Common myeloid progenitor, CD34-positive (primary cell): ENCODE measurements at regions not wholly inside any gene's neighbourhood (a gene's known extent, or its start where the extent isn't known, plus 50 kb on each side); places are given as distances from the start of the nearest gene placed in this dataset.

Experiments used
- CTCF ChIA-PET: fragments of 350-600 bp; sonication (Branson Sonifier 250); formaldehyde crosslinking; loops from one replicate; lab custom pipeline; 2021; ENCODE audit warnings: antibody characterized with exemption; lab: Charles Lee
- POLR2A ChIA-PET: fragments of 350-600 bp; sonication (Branson Sonifier 250); formaldehyde crosslinking; loops from one replicate; lab custom pipeline; 2021; ENCODE audit warnings: antibody characterized with exemption; lab: Charles Lee
- DNase-seq, 3 donors: peaks; one replicate each; pipeline versions ENCODE4 v3.0.0 to v3.0.0-alpha.2; 2013
- H3K27ac ChIP-seq, 2 experiments: 1 replicate in 1 of 2; 2 replicates in 1 of 2; pipeline ENCODE4 v1.7.0; 2013; ENCODE audit warnings: inconsistent platforms in 2 of 2, low read length in 2 of 2, mild to moderate bottlenecking in 2 of 2, low read depth in 1 of 2, moderate library complexity in 1 of 2; ENCODE audit not compliant: severe bottlenecking in 2 of 2, insufficient read depth in 1 of 2, poor library complexity in 1 of 2
- H3K27me3 ChIP-seq, 5 experiments: replicated peaks in 2 of 5; 1 replicate in 3 of 5; 2 replicates in 2 of 5; pipeline versions ENCODE4 v1.6.1 to v1.7.0; 2013; ENCODE audit warnings: low read length in 4 of 5, mild to moderate bottlenecking in 2 of 5, moderate library complexity in 2 of 5, inconsistent platforms in 1 of 5; ENCODE audit not compliant: insufficient read depth in 5 of 5, control insufficient read depth in 4 of 5
- H3K36me3 ChIP-seq, 4 experiments: 1 replicate in 2 of 4; 2 replicates in 2 of 4; pipeline versions ENCODE4 v1.6.1 to v1.7.0; 2013; ENCODE audit warnings: low read length in 3 of 4, control low read depth in 1 of 4, mild to moderate bottlenecking in 1 of 4; ENCODE audit not compliant: control insufficient read depth in 4 of 4, insufficient read depth in 4 of 4
- H3K4me1 ChIP-seq, 4 experiments: 1 replicate in 3 of 4; 2 replicates in 1 of 4; pipeline versions ENCODE4 v1.6.1 to v1.7.1; 2013; ENCODE audit warnings: low read length in 3 of 4, mild to moderate bottlenecking in 3 of 4, control low read depth in 1 of 4, inconsistent platforms in 1 of 4, moderate library complexity in 1 of 4; ENCODE audit not compliant: control insufficient read depth in 4 of 4, insufficient read depth in 4 of 4; ENCODE audit errors: control extremely low read depth in 1 of 4
- H3K4me3 ChIP-seq, 7 experiments: 1 replicate in 4 of 7; 2 replicates in 3 of 7; pipeline versions ENCODE4 v1.5.1 to v1.7.0; 2013; ENCODE audit warnings: mild to moderate bottlenecking in 7 of 7, low read length in 6 of 7, moderate library complexity in 6 of 7, inconsistent platforms in 2 of 7, low read depth in 2 of 7, control low read depth in 1 of 7; ENCODE audit not compliant: insufficient read depth in 4 of 7, control insufficient read depth in 1 of 7; ENCODE audit errors: extremely low read depth in 1 of 7
- H3K9me3 ChIP-seq, 5 experiments: 1 replicate in 4 of 5; 2 replicates in 1 of 5; pipeline versions ENCODE4 v1.6.1 to v1.7.1; 2013; ENCODE audit warnings: low read length in 4 of 5, mild to moderate bottlenecking in 2 of 5, inconsistent platforms in 1 of 5, low read depth in 1 of 5, moderate library complexity in 1 of 5; ENCODE audit not compliant: control insufficient read depth in 4 of 5, insufficient read depth in 2 of 5; ENCODE audit errors: control extremely low read depth in 1 of 5
- WGBS: methylation state at CpG from one replicate; pipeline ENCODE4 v1.1.5; 2013; ENCODE audit not compliant: insufficient coverage; 5-methylcytosine and 5-hydroxymethylcytosine counted together

DNA sequence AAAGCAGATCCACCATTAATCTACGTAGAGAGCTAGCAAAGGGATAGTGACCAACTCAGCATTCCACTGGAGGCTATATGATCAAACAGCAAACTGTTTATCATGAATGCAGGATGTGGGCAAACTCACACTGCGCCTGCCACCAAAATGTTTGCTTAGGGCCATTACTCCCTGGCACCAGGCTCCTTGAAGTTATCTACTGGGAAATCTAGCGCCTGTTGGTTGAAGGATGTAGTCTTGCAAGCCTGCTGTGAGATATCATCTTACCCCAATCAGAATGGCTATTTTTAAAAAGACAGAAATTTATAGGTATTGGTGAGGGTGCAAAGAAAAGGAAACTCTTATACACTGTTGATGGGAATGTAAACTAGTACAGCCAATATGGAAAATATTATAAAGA, 332.5 kb upstream of the RPS23 start:
- no peaks in the 10 kb centered on the region for H3K36me3 ChIP-seq
- H3K9me3 ChIP-seq: peaks cover 0 to 16% (median under 1%) of the 10 kb centered on the region in 5 experiments
- CTCF ChIA-PET: no interaction called here
- POLR2A ChIA-PET: no interaction called here
- no peaks in the 10 kb centered on the region for H3K27me3 ChIP-seq
- WGBS: 93% methylated on average over 2 of the region's 3 CpGs
- H3K27ac ChIP-seq: no peak overlapping the region
- no peak overlapping the region for H3K4me3 ChIP-seq
- no peaks in the 10 kb centered on the region for H3K4me1 ChIP-seq
- no peak for DNase-seq

DNA sequence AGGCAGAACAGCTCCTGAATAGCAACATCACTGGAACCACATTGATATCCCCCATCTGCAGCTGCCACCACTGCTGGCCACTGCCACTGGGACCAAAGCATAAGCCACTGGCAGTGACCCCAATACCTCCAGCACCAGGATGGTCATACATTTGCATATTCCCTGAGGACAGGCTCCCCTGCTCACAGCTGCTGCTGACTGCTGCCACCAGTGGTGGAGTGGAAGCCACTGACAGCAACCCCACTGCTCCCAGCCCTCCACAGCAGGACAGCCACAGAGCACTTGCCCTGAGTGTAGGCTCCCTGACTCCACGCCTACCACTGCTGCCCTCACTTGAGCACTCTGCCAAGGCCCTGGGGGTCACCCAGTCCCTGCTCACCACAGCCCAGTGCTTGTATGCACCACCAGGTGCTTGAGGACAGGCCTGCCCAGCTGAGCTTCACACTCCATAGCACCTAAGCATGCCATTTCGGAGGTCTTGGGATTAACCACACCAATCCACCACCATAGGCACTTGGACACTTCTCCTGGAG, 327.4 kb upstream of the RPS23 start:
- H3K36me3 ChIP-seq: no peaks in the 10 kb centered on the region
- H3K27me3 ChIP-seq: no peaks in the 10 kb centered on the region
- POLR2A ChIA-PET: no interaction called here
- peaks cover 0 to 8% (median 1%) of the 10 kb centered on the region in 4 experiments for H3K4me1 ChIP-seq
- H3K4me3 ChIP-seq: no peak overlapping the region
- H3K9me3 ChIP-seq: peaks cover 0 to 6% (median 0%) of the 10 kb centered on the region in 5 experiments
- WGBS: 100% methylated on average over 1 of the region's 2 CpGs
- DNase-seq: no peak
- CTCF ChIA-PET: no interaction called here
- H3K27ac ChIP-seq: no peak overlapping the region

DNA sequence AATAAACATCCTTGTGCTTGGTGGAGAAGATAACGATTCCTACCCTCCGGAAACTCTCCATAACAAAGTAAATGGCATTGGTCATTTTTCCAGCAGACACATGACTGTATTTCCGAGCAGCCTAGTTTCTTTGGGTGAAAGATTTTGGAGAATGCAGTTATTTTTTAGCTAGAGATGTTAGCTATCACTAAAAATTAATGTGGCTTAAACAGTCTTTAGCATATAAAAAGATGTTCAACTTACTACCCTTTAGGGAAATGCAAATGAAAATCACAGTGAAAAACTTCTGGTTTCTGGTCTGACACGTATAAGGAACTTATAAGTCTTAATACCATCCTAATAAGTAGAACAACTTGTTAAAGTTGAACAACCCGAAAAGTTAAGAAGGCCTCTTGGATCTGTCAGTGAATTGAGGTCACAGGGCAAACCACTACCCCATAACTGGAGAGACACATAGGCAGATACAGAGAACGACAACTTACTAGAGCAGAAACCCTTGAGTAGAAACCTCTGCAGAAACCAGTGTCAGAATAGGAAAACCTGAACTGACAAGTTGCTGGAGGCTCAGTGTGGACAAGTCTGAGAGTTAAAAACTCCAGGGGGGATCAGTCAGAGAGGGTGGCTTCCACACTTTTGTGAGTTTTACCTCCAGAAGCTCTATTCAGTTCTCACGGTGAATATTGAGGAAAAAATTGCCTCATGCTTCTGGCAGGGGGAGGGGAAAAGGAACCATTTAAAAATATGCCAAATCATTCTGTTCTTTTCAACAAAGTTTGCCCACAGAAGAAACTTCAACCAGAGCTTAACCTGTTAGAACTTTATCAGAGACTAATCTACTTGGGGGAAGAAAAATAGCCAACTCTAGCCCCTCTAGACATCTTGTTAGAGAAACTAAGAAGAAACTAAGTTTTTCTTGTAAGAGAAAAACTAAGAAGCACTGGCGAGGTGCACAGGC, 325.2 kb upstream of the RPS23 start:
- Histone ChIP-seq H3K4me1 (peaks cover 0 to 8% (median 1%) of the 10 kb centered on the region in 4 experiments), H3K4me3 (peak overlapping the region in 1 of 7 experiments; percentile 23), H3K27ac (no peak overlapping the region), H3K9me3 (peaks cover 0 to 5% (median 0%) of the 10 kb centered on the region in 5 experiments), H3K27me3 (no peaks in the 10 kb centered on the region), H3K36me3 (no peaks in the 10 kb centered on the region)
- ChIA-PET CTCF (interaction anchor here (1.2 to 1.7 kb wide), 2 partner anchors 10 to 18 kb away, joined by 4 to 5 read pairs; no protein-coding TSS in a partner anchor), POLR2A (no interaction called here)
- WGBS: 50% methylated on average over 2 of the region's 8 CpGs
- DNase-seq: peak in 2 of 3 donors; percentile 7 to 30

DNA sequence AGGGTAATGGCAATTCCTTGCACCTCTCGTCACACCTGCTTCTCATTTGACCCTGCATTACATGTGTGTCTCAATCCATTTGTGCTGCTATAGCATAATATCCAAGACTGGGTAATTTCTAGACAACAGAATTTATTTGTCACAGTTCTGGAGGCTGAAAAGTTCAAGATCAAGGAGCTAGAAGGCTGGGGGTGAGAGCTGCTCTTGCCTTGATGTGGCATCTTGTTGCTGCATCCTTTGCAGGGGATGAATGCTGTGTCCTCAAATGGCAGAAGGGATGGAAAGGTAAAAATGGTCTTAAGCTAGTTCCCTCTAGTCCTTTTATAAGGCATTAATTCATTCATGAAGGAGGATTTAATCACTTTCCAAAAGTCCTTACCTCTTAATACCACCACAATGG, 323.7 kb upstream of the RPS23 start:
- H3K27ac ChIP-seq: no peak overlapping the region
- no peaks in the 10 kb centered on the region for H3K27me3 ChIP-seq
- no peaks in the 10 kb centered on the region for H3K36me3 ChIP-seq
- H3K9me3 ChIP-seq: no peaks in the 10 kb centered on the region
- ChIA-PET CTCF (no interaction called here), POLR2A (no interaction called here)
- peaks cover 0 to 8% (median 1%) of the 10 kb centered on the region in 4 experiments for H3K4me1 ChIP-seq
- WGBS: 100% methylated on average over 1 of the region's 1 CpG
- H3K4me3 ChIP-seq: no peak overlapping the region
- no peak for DNase-seq

DNA sequence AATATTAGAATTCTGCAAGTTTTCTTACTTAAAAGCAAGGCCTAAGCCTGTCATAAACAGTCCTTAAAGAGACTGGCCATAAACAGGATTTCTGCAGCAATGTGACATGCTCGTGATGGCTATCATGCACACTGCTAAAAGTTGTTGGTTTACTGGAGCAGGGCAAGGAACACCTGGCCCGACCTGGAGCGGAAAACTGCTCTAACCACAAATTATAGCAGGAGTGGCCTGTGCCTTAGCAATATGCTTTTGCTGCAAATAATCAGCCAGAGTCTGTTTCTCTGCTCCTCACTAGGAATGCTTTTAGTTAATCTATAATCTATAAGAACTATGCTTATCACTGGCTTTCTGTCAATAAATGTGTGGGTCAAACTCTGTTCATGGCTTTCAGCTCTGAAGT, 322.9 kb upstream of the RPS23 start:
- ChIA-PET CTCF (no interaction called here), POLR2A (no interaction called here)
- no peaks in the 10 kb centered on the region for H3K27me3 ChIP-seq
- H3K4me1 ChIP-seq: peaks cover 0 to 8% (median 1%) of the 10 kb centered on the region in 4 experiments
- DNase-seq: no peak
- H3K9me3 ChIP-seq: no peaks in the 10 kb centered on the region
- H3K4me3 ChIP-seq: no peak overlapping the region
- H3K36me3 ChIP-seq: no peaks in the 10 kb centered on the region
- 67% methylated on average over 3 of the region's 3 CpGs for WGBS
- no peak overlapping the region for H3K27ac ChIP-seq

DNA sequence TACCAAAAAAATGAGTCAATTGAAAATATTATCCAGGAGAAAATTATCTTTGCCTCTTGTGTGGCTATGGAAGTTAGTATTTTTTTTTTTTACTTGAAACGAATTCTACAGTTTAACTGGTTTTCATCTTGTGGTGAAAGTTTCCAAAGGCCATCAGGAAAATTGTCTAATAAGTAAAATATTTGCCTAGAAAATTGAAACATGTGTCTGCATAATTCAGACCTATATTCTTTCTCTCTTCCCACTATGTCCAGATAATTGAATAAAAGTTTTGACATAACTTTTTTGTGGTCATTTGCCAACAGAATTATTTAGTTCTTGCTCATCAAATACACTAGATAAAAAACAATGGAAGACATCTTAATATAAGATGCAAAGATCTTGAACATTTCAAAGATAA, 321.5 kb upstream of the RPS23 start:
- DNase-seq: no peak
- no CpG with 5 or more reads among the region's 1 CpG for WGBS
- Histone ChIP-seq H3K36me3 (no peaks in the 10 kb centered on the region), H3K27me3 (no peaks in the 10 kb centered on the region), H3K9me3 (no peaks in the 10 kb centered on the region), H3K27ac (no peak overlapping the region), H3K4me1 (peaks cover 0 to 8% (median 1%) of the 10 kb centered on the region in 4 experiments), H3K4me3 (no peak overlapping the region)
- ChIA-PET CTCF (no interaction called here), POLR2A (no interaction called here)

DNA sequence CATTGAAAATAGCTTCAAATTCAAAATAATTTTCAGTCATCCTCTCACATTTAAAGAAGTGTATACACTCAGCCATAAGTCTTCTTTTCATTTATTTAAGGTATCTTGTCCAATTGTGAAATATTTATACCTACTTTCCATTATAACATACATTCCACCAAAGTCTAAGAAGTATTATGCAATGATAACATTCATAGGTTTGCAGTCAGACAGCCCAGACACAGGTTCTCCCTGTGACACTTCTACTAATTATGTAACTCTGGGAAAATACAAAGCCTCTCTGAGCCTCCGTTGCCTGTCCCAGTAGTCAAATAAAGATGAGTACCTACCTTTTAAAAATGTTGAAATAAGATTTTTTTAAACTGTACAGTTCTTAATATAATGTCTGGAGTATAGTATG, 320.9 kb upstream of the RPS23 start:
- Histone ChIP-seq H3K36me3 (no peaks in the 10 kb centered on the region), H3K27ac (no peak overlapping the region), H3K4me1 (peaks cover 0 to 8% (median 1%) of the 10 kb centered on the region in 4 experiments), H3K27me3 (no peaks in the 10 kb centered on the region), H3K9me3 (no peaks in the 10 kb centered on the region), H3K4me3 (no peak overlapping the region)
- WGBS: no CpG with 5 or more reads among the region's 1 CpG
- POLR2A ChIA-PET: no interaction called here
- DNase-seq: no peak
- CTCF ChIA-PET: no interaction called here
